NCI-H1417 (cell line): ENCODE measurements at regions not wholly inside any gene's neighbourhood (a gene's known extent, or its start where the extent isn't known, plus 50 kb on each side); places are given as distances from the start of the nearest gene placed in this dataset.

Source experiments
- DNase-seq, 3 experiments: peaks; one replicate each; lab custom pipeline; 2025; lab: John Stamatoyannopoulos, UW

DNA sequence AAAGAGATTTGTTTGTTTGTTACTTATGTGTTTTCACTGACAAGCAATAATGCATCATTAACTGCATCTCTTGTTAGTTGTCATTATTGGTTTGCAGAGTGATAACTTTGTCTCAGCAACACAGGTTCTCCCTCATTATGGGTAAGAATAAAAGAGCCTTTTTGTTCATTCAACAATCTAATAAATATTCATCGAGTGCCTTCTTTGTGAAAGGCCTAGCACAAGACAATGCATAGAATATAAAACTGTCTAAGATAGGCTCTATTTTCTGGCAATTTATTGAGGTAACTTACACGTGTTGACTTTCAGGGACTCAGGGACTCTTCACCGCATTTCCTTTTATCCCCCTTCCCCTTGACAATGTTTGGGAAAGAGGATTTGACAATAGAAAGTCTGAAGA lies 95.5 kb upstream of the KRR1 start:
- DNase-seq = no peak

DNA sequence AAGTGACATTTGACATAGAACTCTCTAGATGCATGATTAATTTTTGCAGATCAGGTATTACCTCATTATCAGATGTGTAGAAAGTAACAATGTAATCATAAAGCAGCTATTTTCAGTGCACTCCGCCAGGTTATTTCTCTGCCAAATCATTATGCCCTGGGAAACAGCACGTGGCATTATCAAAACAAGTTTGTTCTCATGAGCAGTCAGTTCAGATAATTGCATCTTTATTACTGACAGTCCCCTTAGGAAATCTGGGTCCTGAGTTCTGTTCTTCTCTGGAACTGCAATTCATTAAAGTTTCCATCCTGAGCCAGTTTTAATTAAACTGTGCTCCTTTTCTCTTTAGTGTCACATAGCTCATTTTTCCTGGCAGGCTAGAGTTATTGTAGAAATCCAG lies 94.7 kb upstream of the KRR1 start:
- DNase-seq = peak in 1 of 3 experiments; percentile 38

DNA sequence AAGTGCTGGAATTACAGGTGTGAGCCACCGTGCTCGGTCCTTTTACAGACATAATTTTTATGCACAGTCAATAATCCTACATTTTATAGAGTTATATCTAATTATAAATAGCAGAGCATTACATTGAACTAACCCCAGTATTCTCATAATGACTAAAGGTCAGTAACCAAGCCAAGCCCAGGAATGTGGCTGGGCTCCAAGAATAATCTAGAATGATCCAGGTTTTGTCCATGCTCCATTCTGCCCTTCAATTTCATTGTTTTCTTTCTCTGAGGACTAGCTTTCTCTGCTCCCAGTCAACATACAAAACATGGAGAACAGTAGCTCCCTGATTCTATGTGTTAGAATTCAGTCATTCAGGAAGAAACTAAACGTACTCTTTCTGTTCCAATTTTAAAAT lies 92.1 kb upstream of the KRR1 start:
- no peak for DNase-seq

DNA sequence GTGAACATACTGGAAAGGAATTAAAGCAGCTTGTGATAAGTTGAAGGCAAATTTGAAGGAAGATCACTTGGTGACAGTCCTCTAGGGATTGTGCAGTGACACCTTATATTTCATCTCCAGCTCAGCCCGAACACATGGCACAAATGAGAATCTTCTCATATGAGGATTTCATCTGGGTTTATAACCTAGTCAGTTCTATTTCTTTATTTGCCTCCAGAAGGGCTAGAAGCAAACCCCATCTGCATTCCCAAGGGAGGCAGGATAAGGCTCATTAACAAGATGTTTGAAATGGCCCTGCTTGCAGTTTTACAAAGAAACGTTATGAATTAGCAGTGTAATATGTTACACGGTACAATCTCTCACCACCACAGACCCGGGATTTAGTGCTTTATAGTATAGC lies 90.7 kb upstream of the KRR1 start:
- peak in 2 of 3 experiments; percentile 34 to 89 for DNase-seq

DNA sequence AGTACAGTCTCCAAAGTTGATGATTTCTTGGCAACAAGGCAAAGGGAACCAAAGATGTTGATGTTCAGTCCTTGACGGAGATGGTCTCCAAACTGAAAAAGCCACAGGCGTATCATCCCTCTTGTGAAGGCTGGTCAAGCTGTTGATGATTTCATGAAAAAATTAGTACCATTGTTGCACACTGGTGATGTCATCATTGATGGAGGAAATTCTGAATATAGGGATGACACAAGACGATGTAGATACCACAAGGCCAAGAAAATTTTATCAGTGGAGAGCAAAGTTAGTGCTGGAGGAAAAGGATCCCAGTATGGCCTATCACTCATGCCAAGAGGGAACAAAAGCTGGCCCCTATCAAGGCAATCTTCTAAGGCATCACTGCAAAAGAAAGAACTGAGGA lies 88.7 kb upstream of the KRR1 start:
- DNase-seq = no peak

DNA sequence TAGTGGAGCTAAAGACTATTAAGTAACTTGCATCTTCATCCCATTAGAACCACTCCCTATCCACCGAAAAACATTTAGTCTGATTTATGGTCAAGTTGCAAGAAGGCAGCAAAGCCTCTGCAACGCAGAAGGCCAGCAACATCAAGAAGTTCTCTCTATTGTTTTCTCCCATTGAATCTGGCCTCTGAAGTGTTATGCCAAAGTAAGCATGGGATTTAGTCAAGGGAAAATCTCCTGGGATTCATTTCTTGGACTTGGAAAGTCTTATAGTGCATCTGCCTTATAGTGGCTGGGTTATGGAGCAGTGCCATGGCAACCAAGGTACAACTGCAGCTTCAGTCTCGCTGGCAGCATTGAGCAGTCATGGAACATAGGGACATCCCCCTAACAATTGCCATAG lies 87.7 kb upstream of the KRR1 start:
- DNase-seq = no peak

DNA sequence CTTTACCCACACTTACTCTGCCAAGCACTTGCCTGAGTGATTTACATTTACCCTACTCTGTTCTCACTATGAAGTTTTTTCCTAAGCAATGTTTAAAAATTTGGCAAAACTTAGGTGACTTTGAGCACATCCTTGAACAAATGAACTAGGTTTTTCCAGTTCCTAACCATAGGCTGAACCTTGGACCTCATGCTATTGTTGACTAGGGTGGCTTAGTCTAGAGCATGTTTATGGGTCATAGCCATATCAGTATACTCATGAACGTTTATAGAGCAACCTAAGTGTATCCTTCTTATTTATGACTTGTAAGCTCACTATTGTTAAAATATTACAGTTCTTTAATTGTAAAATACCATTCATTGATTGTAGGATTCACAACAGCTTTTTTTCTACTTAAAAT lies 85.0 kb upstream of the KRR1 start:
- no peak for DNase-seq

DNA sequence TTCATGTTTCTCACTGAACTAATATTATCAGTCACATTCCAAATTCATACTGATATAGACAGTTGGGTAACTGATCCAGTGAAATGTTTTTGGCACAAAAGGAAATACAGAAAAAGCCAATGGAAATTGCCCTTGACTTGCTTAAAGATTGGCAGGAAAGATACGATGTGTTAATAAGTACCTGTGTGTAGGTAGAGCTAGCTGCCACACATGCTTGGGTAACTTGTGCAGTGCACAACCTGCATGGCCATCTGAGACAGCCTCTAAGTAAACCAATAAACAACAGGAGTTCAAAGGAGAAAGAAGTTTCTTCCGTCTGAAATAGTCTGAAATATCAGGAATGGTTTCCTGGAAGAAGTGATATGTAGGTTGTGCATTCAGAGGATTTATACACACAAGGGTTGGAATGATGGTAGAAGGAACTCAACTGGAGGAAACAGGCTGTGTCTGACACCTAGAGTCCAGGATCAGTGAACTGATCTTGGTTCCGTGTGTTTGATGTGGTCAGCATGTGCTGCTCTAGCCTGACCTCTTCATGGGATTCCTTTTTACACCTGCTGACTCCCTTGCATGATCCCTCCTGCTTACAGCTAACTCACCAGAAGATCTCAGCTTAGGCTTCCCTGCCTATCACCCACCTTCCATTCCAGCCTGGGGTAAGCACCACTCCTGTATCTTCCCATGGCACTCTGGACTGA lies 81.4 kb upstream of the KRR1 start:
- DNase-seq = no peak

DNA sequence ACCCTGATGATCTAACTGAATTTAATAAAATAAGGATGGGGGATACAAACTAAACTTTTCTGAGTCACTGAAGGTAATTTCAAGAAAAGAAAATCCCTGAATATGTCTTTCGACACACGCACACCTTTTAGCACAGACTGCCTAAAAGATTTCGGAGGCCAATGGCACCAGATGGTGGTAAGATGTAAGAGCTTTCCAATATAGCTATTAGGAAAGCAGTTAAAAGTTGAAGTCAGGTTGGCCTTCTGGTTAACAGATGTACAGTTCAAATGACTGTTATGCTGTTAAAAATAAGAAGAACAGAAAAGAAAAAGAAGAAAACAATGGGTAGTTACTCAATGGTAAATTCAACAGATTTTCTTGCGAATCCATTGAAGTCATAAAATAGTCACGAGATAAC lies 80.7 kb upstream of the KRR1 start:
- no peak for DNase-seq

DNA sequence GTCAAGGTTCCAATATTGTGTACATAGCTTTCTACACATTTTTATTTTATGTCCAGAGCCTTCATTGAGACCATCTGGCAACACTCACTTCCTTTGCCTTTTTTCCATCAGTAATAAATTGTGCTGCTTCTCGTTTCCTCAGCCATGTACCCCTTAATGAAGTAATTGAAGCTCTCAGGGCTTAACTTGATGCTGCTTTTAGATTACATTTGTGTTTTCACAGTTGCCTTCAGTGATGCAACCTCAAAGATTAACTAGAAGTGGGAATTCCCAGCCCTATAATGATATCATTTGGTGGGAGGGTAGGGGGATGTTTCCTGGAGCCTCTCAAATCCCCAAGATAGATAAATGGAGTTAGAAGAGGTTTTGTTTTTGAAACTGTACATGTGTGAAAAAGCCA lies 80.2 kb upstream of the KRR1 start:
- DNase-seq = peak in 2 of 3 experiments; percentile 23 to 68

DNA sequence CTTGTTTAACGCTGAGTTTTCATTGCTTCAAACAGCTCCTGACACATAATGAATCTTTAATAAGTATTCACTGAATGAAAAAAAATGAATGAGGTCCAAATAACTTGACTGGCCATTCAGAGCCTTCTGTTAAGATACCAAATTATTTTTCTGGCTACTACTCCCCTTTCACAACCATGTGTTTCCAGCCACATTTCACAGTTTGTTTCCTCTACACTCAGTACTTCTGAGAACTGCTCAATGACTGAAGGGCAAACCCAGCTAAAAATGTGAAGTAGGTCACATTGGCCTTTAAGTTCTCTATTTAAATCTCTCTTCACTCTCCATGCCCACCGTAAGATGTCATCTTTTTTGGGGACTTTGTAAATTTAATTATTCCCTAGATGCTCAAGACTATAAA lies 78.4 kb upstream of the KRR1 start:
- no peak for DNase-seq

DNA sequence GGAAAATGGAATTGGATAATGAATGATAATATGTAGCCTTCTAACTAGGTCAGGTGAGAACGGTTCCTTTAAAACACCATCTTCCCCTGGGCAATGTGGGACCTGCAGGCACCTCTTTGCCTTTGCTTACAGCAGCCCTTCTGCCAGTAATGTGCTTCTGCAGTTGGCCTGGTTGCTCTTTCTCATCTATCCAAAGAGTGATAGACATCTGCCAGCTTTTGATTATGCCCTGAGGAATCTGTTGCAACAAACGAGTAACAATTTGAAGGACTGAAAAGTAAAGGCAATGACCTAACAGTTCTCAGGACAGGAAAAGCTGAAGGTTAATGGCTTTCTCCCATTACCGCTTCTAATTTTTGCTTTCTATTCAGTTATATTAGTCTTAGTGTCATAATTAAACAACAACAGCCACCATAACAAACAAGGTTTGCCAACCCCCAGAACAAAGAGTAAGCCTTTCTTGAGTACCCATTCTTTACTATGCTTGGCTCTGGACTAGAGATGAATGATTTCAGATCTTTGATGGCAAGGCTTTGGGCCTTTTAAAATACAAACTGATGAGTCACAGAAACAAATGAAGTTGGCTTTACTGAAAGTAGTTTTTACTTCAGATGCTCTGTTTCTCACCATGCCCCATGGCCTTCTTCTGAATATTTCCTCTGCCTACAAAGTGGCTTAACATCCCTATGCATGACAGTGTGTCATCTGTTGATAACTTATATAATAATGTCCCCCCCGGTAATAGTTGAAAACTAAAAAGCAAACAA lies 76.1 kb upstream of the KRR1 start:
- no peak for DNase-seq

DNA sequence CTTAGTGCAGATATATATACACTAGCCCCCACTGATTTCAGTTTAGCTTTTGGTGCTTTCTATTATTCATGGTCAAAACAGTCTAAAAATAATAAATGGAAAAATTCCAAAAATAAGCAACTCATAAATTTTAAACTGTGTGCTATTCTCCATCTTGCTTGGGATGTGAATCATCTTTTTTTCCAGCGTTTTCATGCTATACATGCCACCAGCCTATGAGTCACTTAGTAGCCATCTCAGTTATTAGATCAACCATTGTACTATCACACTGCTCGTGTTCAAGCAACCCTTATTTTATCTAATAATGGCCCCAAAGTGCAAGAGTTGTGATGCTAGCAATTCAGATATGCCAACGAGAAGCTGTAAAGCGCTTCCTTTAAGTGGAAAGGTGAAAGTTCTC lies 73.9 kb upstream of the KRR1 start:
- no peak for DNase-seq

DNA sequence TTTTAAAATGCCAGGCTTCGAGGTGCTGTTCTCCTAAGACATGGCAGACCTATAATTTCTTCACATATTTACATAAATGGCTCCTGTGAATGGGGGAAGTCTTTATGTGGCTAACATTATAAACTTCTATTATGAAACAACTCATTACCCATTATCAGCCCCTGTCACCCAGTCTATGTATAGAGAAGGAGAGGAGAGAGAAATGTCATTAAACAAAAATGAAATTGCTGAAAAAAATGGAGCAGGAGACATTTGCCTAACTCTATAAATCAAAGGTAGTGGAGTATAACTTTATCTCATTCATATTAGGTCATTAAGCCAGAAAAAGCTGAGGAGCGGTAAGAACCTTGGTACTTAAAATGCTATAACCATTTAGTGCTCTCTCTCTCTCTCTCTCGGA lies 71.9 kb upstream of the KRR1 start:
- DNase-seq = peak in 1 of 3 experiments; percentile 28

DNA sequence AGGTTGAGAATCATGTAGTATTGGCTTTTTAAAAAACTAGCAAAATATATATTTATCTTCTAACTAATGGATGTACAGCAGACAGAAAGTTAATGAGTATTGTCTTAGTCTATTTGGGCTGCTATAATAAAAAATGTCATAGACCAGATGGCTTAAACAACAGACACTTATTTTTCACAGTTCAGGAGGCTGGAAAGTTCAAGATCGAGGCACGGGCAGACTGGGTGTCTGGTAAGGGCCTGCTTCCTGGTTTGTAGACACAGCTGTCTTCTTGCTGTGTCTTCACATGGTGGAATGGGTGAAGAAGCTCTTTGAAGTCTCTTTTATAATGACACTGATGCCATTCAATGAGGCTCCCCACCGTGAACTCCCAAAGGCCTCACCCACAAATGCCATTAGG lies 70.1 kb upstream of the KRR1 start:
- DNase-seq = peak in 1 of 3 experiments; percentile 32

DNA sequence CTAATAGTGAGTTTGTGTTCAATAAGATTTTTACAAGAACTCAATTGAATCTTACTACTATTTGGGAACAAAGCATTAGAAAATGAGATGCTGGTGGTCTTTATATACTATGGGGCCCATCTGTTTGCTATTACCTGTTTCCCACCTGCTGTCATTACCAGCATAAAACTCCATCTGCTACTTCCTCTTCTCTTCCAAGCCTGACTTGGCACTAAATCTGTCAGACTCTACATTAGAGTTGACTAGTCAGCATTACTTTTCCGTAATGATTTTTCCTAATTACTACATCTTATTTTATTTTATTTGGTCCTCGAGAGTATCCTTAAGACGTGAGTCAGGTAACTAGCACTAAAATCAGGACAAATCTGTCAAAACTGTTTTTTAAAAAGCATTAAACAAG lies 68.1 kb upstream of the KRR1 start:
- DNase-seq = peak in 1 of 3 experiments; percentile 68

DNA sequence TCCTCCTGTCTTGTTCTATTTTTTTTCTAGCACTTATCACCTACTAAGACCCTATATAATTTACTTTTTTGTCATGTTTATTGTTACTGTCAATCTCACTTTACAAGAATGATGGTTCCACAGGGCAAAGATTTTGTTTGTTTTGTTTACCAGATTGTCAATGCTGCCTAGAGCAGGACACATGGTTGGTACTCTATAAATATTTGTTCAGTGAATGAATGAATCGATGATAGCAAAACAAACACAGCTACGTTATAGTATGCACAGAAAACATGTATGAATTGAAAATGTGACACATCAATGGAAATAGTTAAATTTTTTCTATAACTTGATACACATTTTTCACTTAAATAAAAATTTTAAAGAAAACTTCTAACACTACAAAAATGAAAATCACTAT lies 67.1 kb upstream of the KRR1 start:
- peak in 1 of 3 experiments; percentile 78 for DNase-seq

DNA sequence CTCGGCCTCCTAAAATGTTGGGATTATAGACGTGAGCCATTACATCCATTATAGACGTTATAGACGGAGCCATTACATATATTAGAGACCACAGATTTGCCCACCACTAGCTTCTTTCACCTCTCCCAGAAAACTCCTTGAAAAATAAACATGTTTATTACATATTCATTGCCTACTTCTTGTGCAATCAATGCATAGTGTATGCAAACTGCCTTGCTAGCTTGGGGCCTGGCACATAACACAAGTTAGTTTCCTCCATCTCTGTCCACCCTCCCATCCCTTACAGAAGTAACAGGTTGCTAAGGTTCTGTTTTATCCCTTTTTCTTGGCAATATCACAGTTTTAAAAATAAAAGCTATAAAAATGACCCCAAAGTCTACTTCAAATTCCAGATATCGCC lies 66.4 kb upstream of the KRR1 start:
- DNase-seq = no peak

DNA sequence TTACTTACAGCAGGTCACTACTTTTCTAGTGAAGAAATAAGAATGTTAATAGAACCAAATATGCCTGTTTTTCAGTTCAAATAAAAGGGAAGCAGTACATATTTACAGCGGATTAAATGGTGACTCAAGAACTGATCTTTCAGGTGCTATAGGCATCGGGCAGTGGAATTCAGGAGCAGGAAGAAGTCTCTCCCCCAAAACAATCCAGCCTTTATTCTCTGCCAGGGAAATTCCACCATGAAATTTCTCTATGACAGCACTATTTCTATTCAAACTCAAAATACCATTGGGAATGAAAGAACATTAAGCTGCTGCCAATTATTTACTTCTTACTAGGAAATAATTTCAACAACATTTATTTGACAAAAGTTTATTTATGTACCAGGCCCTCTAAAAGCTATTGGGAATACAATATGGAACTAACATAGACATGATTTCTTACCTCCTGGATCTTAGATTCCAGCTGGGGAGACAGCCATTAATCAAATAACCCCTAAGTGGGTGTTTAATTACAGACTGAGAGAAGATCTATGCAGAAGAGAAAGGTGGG lies 60.3 kb upstream of the KRR1 start:
- peak in 2 of 3 experiments; percentile 16 to 75 for DNase-seq

DNA sequence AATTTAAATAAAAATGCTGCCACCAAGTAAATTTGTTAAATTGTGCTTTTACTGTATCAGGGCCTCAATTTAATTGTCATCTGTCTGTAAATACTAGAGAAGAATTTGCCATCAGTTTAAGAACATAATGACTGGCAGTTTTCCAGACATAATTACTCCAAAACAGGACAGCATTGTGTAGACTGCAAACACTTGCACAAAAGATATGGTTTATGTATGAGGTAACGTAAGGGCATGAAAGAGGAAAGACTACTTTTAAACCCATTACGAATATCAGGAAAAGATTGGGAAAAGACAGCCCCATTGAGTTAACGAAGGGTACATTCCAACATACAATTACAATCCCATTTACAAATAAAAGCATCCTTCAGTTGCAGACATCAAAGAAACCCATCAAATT lies 59.8 kb upstream of the KRR1 start:
- DNase-seq = peak in 2 of 3 experiments; percentile 73 to 96

DNA sequence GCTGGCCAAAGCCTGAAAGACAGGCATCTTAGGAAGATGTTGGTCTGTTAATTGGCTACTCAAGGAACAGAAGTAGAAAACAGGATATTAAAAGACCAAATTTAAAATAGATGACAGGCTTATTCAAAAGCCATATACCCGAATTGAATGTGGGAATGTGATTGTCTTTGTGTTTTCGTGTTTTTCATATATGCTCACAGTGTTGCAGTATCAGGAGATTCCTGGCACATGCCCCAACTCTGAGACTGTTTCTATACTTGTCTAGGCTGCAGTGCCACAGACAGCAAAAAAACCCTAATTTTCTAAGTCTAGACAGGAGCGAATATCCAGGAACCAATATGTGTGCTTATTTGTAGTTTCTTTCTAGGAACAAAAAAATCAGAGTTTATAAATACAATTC lies 57.4 kb upstream of the KRR1 start:
- DNase-seq = no peak

DNA sequence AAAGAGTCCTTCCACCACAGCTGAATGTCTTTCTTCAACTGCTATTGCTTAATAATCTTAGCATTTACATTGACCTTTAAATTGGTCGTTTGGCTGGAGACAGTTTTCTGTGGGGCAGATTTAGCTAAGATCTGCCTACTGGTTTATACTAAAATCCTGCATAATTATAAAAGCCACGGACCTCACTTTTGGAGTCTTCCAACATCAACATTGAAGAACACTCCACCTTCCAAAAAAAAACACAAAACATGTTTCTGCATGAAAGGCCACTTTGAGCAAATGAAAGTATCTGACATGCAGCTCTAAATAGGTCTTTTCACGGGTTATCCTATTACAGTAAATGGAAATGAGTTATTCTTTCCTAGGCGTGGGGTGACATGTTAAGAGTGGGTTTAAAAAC lies 57.0 kb upstream of the KRR1 start:
- DNase-seq = peak in 1 of 3 experiments; percentile 20

DNA sequence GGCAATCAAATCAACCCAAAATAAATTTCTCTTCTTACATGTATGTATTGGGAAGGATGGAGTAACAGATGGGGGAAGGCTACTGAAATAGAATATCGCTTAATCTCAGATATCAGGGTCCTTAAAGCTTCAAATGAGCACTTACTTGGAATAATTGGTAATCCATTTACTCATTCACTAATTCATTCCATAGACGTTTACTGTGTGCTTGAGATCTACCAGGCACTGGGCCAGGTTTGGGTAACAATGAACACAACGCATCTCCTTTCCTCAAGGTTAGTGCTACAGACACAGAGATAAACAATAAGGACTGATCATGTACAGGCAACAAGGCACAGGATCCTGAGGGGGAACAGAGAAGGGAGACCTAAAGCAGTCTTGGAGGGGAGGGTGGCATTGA lies 54.4 kb upstream of the KRR1 start:
- no peak for DNase-seq
